Sigmoid colon (tissue), 4 donors: ENCODE measurements at regions not wholly inside any gene's neighbourhood (a gene's known extent, or its start where the extent isn't known, plus 50 kb on each side); places are given as distances from the start of the nearest gene placed in this dataset.
A peak's percentile ranks its signal among the peaks of the same experiment; 100 is the strongest.

Experiments
- EP300 ChIP-seq, 4 donors: sonication (generic); formaldehyde crosslinking; IDR thresholded peaks; one replicate each; pipeline ENCODE4 v1.6.1; 2017; ENCODE audit warnings: antibody characterized with exemption in 4 of 4
- POLR2A ChIP-seq, 2 donors: fragments of 450-650 bp; IDR thresholded peaks; one replicate each; pipeline ENCODE4 v1.6.1; 2016; ENCODE audit warnings: antibody characterized with exemption in 2 of 2, mild to moderate bottlenecking in 2 of 2, moderate library complexity in 2 of 2
- POLR2AphosphoS5 ChIP-seq, 4 donors: sonication (generic); formaldehyde crosslinking; IDR thresholded peaks; one replicate each; pipeline ENCODE4 v1.6.1; 2017; ENCODE audit warnings: antibody characterized with exemption in 4 of 4
- TF ChIP-seq, protein P1 (sequence below), 4 experiments: fragments of 450-650 bp in 3 of 4; fragments of 200-600 bp in 1 of 4; IDR thresholded peaks; one replicate each; pipeline ENCODE4 v1.5.1; 2016 to 2019; ENCODE audit warnings: antibody characterized with exemption in 4 of 4, mild to moderate bottlenecking in 3 of 4, moderate library complexity in 2 of 4

DNA sequence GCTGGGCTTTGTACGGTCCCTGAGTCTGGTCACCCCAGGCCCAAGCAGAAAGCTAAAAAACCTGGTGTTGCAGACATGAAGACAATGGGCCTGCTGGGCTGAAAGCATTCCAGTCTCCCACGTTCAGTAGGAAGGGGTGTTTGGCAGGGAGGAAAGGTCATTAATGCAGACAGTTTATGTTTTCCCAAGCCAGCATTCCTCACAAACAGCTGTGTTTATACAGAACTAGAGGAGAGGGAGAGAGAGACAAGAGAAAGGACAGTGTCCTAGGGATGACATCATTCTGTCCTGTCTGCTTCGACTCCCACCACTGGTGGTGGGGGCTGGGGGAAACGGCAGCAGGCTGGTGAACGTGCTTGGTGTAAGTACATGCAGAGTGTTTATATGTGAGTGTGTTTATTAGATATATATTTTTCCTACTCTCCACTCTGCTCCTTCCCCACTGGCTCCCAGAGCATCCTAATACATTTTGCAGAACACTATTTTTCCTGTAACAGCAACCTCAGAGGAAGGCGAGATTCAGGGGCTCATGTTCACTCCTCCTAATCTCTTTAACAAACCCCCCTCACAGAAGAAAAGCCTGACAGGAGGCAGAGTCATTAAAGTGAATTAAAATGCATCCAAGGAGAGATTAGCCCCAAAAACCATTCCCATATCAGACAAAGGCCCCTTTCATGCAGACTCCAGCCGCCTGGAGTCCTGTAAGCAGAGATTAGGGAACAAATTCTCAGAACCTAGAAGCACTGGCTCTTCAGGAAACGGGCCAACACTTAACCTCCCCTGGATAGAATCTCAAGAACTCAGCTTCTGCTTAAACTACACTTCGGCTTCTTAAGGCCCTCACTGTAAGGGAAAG lies 380.4 kb downstream of the TNS1 start:
- TF ChIP-seq, protein P1, sequence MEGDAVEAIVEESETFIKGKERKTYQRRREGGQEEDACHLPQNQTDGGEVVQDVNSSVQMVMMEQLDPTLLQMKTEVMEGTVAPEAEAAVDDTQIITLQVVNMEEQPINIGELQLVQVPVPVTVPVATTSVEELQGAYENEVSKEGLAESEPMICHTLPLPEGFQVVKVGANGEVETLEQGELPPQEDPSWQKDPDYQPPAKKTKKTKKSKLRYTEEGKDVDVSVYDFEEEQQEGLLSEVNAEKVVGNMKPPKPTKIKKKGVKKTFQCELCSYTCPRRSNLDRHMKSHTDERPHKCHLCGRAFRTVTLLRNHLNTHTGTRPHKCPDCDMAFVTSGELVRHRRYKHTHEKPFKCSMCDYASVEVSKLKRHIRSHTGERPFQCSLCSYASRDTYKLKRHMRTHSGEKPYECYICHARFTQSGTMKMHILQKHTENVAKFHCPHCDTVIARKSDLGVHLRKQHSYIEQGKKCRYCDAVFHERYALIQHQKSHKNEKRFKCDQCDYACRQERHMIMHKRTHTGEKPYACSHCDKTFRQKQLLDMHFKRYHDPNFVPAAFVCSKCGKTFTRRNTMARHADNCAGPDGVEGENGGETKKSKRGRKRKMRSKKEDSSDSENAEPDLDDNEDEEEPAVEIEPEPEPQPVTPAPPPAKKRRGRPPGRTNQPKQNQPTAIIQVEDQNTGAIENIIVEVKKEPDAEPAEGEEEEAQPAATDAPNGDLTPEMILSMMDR (IDR thresholded peaks at IDR 0.05): no peak
- TF ChIP-seq POLR2A (IDR thresholded peaks at IDR 0.05) (no peak), EP300 (IDR thresholded peaks at IDR 0.05) (peak in 3 of 4 donors; percentile 67 to 94 (median 90)), POLR2AphosphoS5 (IDR thresholded peaks at IDR 0.05) (peak; percentile 60 to 96 (median 94))
